Fibroblast of skin of abdomen (primary cell): ENCODE measurements at regions not wholly inside any gene's neighbourhood (a gene's known extent, or its start where the extent isn't known, plus 50 kb on each side); places are given as distances from the start of the nearest gene placed in this dataset.
"Not testable (repeated sequence)": the region's sequence is repeated elsewhere in the genome, so short reads cannot be mapped to it uniquely, and the experiment has no call there.

Experiments used
- DNase-seq: peaks from one replicate; pipeline ENCODE4 v3.0.0-alpha.2; 2013

- peak; percentile 35 for DNase-seq
Observed at GRCh38 chrX:125507119-125507518, 187.4 kb downstream of the TEX13C start.

GRCh38 chrX:125520029-125520428 is 200.4 kb downstream of the TEX13C start:
- DNase-seq: no peak

GRCh38 chrX:125522752-125523151 is 203.1 kb downstream of the TEX13C start:
- no peak for DNase-seq

- no peak for DNase-seq
Observed at GRCh38 chrX:125532411-125533089, 212.9 kb downstream of the TEX13C start.

GRCh38 chrX:125533352-125533751 is 213.7 kb downstream of the TEX13C start:
- no peak for DNase-seq

GRCh38 chrX:125544031-125544660 is 224.5 kb downstream of the TEX13C start:
- DNase-seq: peak; percentile 3

GRCh38 chrX:125544856-125545255 is 225.2 kb downstream of the TEX13C start:
- no peak for DNase-seq

- DNase-seq: no peak
Observed at GRCh38 chrX:125577479-125577878, 257.8 kb downstream of the TEX13C start.

- DNase-seq: no peak
Observed at GRCh38 chrX:125604448-125604847, 284.8 kb downstream of the TEX13C start.

GRCh38 chrX:125605145-125605544 is 285.5 kb downstream of the TEX13C start:
- DNase-seq: no peak

- DNase-seq: not testable (repeated sequence)
Observed at GRCh38 chrX:125614591-125615343, 295.1 kb downstream of the TEX13C start.

GRCh38 chrX:125620715-125621587 is 301.3 kb downstream of the TEX13C start:
- DNase-seq: no peak

GRCh38 chrX:125621588-125621927 is 301.9 kb downstream of the TEX13C start:
- DNase-seq: no peak

GRCh38 chrX:125622899-125623298 is 303.2 kb downstream of the TEX13C start:
- no peak for DNase-seq

GRCh38 chrX:125627676-125628075 is 308.0 kb downstream of the TEX13C start:
- DNase-seq: no peak

GRCh38 chrX:125628435-125628834 is 308.8 kb downstream of the TEX13C start:
- DNase-seq: no peak

- DNase-seq: no peak
Observed at GRCh38 chrX:125641405-125641804, 321.7 kb downstream of the TEX13C start.

- DNase-seq: no peak
Observed at GRCh38 chrX:125646195-125646594, 326.5 kb downstream of the TEX13C start.

- peak; percentile 64 for DNase-seq
Observed at GRCh38 chrX:125651426-125651825, 331.8 kb downstream of the TEX13C start.

- DNase-seq: peak; percentile 63
Observed at GRCh38 chrX:125654501-125654900, 334.8 kb downstream of the TEX13C start.

- no peak for DNase-seq
Observed at GRCh38 chrX:125673758-125674157, 354.1 kb downstream of the TEX13C start.

GRCh38 chrX:125678258-125678657 is 358.6 kb downstream of the TEX13C start:
- no peak for DNase-seq

GRCh38 chrX:125680366-125680765 is 360.7 kb downstream of the TEX13C start:
- DNase-seq: no peak
